Skeletal muscle satellite cell (primary cell): ENCODE measurements at regions not wholly inside any gene's neighbourhood (a gene's known extent, or its start where the extent isn't known, plus 50 kb on each side); places are given as distances from the start of the nearest gene placed in this dataset.

Experiments used
- H3K27me3 ChIP-seq: 2 replicates; pipeline ENCODE4 v1.7.0; 2013; ENCODE audit warnings: low read length; ENCODE audit not compliant: control insufficient read depth, insufficient read depth
- H3K36me3 ChIP-seq: 2 replicates; pipeline ENCODE4 v1.7.0; 2013; ENCODE audit warnings: mild to moderate bottlenecking, control low read depth, low read length; ENCODE audit not compliant: insufficient read depth
- H3K4me1 ChIP-seq: 2 replicates; pipeline ENCODE4 v1.7.0; 2013; ENCODE audit warnings: low read length; ENCODE audit not compliant: control insufficient read depth, insufficient read depth
- H3K4me2 ChIP-seq: 2 replicates; pipeline ENCODE4 v1.7.0; 2013; ENCODE audit warnings: mild to moderate bottlenecking, low read length
- H3K4me3 ChIP-seq: 2 replicates; pipeline ENCODE4 v1.7.0; 2013; ENCODE audit warnings: low read length
- H3K9ac ChIP-seq: 2 replicates; pipeline ENCODE4 v1.7.0; 2013; ENCODE audit warnings: mild to moderate bottlenecking, low read depth, low read length, moderate library complexity
- H3K9me3 ChIP-seq: replicated peaks from 2 replicates; pipeline ENCODE4 v1.7.0; 2013; ENCODE audit warnings: mild to moderate bottlenecking, control low read depth, low read length

DNA sequence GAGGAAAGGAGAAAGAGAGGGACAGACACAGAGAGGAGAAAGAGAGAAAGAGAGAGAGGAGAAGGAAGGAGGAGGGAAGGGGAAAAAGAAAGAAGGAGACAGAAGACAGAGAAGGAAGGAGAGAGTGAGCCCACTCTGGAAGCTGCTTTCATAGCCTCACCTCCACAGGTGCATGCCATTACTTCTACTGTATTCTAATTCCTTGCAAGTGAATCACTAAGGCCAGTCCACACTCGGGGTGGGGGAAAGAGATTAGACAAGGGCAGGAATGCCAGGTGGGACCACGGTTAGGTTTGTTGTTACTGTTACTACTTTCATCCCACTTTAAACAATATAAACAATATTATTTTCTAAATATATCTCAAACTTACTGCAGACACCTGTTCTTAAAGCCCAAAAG is 684.5 kb upstream of the ARGLU1 start:
- Histone ChIP-seq H3K9me3 (no peaks in the 10 kb centered on the region), H3K4me1 (no peaks in the 10 kb centered on the region), H3K36me3 (no peaks in the 10 kb centered on the region), H3K9ac (no peak overlapping the region), H3K4me3 (no peak overlapping the region), H3K4me2 (no peak overlapping the region), H3K27me3 (no peaks in the 10 kb centered on the region)

DNA sequence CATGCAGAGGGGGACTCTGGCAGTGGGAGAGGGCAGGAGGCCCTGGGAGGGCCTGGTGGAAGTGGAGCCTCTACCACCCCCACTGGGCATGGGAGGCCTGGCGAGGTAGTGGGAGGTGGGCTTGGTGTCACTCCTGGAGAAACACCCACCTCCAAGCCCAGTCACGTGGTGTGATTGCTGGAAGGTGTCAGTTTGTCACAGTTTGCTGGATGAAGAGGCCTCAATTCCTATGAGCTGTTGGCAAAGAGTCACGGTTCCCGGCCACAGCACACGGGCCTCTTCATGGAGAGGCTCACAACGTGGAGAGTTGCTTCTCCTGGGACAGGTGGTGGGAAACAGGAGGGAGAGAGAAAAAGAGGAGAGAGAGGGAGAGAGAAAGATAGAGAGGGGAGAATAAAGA is 684.1 kb upstream of the ARGLU1 start:
- no peak overlapping the region for H3K9ac ChIP-seq

DNA sequence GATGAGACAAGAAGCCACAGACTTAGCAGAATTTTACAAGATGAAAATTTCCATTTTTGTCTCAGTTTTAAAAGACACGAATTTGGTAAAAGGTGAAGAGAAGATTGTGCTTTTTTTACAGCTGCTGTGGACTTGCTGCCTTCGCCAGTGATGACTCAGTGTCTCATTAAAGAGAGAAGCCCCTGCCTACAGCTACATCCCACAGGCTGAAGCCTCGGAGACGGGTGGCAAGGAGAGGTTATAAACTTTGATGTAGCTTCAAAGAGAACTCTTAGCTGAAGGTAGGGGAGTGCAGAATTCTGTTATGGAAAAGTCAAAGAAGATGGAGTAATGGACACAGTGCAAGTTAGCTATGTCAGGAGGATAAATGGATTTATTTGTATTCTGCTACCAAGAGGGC is 683.4 kb upstream of the ARGLU1 start:
- H3K4me3 ChIP-seq = no peak overlapping the region
- H3K4me1 ChIP-seq = no peaks in the 10 kb centered on the region
- H3K4me2 ChIP-seq = no peak overlapping the region
- H3K27me3 ChIP-seq = no peaks in the 10 kb centered on the region
- no peaks in the 10 kb centered on the region for H3K36me3 ChIP-seq
- no peaks in the 10 kb centered on the region for H3K9me3 ChIP-seq
- no peak overlapping the region for H3K9ac ChIP-seq

More for the DNA sequence above, 684.1 kb upstream of the ARGLU1 start:
- no peaks in the 10 kb centered on the region for H3K36me3 ChIP-seq
- no peak overlapping the region for H3K4me3 ChIP-seq
- H3K4me1 ChIP-seq = no peaks in the 10 kb centered on the region
- no peaks in the 10 kb centered on the region for H3K9me3 ChIP-seq
- H3K4me2 ChIP-seq = no peak overlapping the region
- no peaks in the 10 kb centered on the region for H3K27me3 ChIP-seq

DNA sequence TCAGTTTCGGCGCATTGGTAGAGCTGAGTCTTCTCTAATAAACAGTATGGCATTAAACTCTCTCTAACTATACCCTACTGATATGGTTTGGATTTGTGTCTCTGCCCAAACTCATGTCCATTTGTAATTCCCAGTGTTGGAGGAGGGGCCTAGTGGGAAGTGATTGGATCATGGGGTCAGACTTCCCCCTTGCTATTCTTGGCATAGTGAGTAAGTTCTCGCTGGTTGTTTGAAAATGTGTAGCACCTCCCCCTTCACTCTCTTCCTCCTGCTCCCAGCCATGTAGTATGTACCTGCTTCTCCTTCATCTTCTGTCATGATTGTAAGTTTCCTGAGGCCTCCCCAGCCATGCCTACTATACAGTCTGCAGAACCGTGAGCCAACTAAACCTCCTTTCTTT is 682.7 kb upstream of the ARGLU1 start:
- Histone ChIP-seq H3K4me1 (no peaks in the 10 kb centered on the region), H3K36me3 (no peaks in the 10 kb centered on the region), H3K9ac (no peak overlapping the region), H3K9me3 (no peaks in the 10 kb centered on the region), H3K4me2 (no peak overlapping the region), H3K27me3 (no peaks in the 10 kb centered on the region), H3K4me3 (no peak overlapping the region)

DNA sequence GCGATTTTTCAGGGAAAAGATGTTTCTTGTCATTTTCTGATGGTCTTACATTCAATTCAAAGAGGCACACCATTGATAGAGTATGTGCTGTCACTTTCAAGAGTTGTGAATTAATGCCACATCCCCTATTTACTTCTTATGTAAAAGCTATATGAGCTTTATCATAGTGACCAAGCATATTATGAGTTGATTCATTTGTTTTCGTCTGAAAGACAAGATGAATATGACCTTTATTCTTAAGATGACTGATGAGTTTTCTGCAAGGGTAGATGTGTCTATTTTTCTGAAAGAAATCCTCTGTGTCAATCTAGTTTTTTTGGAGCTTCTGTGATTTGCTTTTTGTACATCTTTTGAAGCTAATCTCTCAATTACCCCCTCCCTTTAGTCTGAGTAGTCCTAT is 676.3 kb upstream of the ARGLU1 start:
- Histone ChIP-seq H3K27me3 (no peaks in the 10 kb centered on the region), H3K9me3 (peaks cover 3% of the 10 kb centered on the region), H3K9ac (no peak overlapping the region), H3K4me1 (no peaks in the 10 kb centered on the region), H3K4me3 (no peak overlapping the region), H3K36me3 (no peaks in the 10 kb centered on the region), H3K4me2 (no peak overlapping the region)

DNA sequence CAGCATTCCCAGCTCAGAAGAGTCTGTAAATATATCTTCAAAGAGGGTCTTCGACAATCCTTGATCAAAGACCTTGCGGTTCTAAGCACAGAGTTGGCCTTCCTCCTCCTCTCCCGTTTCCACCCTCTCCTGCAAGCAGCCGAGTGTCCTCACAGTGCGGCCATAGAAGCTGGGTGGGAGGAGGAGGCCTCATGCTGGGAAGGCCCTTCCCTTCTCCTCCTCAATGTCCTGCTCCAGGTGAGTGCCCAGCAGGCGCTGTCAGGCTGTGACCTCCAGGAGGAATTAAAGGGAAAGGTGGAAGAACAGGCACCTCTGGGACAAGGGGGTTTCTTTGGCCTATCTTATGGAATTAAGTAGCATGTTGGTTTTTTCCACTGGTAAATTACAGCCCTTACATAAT is 674.2 kb upstream of the ARGLU1 start:
- no peaks in the 10 kb centered on the region for H3K27me3 ChIP-seq
- H3K4me1 ChIP-seq = no peaks in the 10 kb centered on the region
- no peak overlapping the region for H3K4me2 ChIP-seq
- H3K9me3 ChIP-seq = peaks cover 3% of the 10 kb centered on the region
- H3K9ac ChIP-seq = no peak overlapping the region
- no peaks in the 10 kb centered on the region for H3K36me3 ChIP-seq
- no peak overlapping the region for H3K4me3 ChIP-seq

DNA sequence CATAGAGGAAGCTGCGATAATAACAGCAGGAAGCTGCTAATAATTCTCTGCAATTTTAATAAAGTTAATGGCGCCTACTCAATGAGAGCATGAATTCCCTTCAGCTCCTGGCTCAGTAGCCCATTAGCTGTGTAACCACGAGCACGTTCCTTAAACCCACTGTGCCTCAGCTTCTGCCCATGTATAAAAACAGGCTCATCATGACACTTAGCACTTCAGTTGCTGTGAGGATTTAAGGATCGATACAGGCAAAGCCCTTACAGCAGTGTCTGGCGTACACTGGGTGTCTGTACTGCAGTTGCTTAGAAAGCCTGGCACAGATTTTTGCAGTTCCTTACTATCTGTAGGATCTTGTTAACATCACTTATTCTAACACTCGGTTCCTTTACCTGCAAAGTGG is 673.4 kb upstream of the ARGLU1 start:
- no peaks in the 10 kb centered on the region for H3K4me1 ChIP-seq
- no peaks in the 10 kb centered on the region for H3K27me3 ChIP-seq
- H3K36me3 ChIP-seq = no peaks in the 10 kb centered on the region
- no peak overlapping the region for H3K4me3 ChIP-seq
- H3K9ac ChIP-seq = no peak overlapping the region
- no peak overlapping the region for H3K4me2 ChIP-seq
- H3K9me3 ChIP-seq = peaks cover 3% of the 10 kb centered on the region

DNA sequence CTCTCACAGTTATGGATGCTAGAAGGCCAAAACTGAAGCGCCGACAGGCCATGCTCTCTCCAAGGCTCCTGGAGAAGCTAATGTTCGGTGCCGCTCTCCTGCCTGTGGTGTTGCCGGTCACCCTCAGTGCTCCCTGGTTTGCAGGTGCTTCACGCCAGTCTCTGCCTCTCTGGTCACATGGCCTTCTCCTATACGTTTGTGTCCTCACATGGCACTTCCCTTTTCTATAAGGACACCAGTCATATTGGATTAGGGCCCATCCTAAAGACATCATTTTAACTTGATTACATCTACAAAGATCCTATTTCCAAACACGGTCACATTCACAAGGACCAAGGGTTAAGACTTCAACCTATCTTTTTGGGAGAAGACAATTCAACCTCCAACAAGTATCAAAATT is 671.3 kb upstream of the ARGLU1 start:
- Histone ChIP-seq H3K4me3 (no peak overlapping the region), H3K9me3 (peaks cover 3% of the 10 kb centered on the region), H3K36me3 (no peaks in the 10 kb centered on the region), H3K9ac (no peak overlapping the region), H3K4me2 (no peak overlapping the region), H3K27me3 (no peaks in the 10 kb centered on the region), H3K4me1 (no peaks in the 10 kb centered on the region)

DNA sequence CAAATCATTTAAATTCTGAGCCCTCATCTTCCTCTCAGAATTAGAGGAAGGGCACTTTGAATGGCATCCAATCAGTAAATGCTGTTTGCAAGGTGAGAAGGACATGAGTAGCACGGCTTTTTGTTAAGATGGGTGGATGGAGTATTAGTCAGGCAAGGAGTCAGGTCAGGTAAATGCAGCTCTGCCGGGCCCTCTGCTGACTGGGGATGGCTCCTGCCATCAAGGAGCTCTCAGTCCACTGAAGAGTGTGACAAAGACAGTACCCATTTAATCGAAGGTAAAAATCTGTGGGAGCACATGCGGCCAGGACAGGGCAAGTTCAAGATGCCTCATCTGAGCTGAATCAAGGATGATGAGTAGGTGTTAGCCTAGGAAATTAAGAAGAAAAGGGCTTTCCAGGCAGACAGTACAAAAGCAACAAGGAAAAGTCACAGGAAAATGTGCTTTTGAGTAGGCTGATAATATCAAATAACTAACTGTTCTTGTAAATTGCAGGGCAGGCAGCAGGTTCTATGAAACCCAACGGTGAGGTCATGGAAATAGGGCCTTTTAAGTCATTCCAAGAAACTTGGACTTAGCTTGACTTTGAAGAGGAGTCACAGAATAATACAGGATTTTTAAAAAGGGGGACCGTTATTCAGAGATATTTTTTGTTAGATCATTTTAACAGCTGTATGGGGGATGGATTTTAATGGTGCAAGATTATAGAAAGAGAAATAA is 670.5 kb upstream of the ARGLU1 start:
- no peaks in the 10 kb centered on the region for H3K36me3 ChIP-seq
- no peaks in the 10 kb centered on the region for H3K4me1 ChIP-seq
- H3K4me2 ChIP-seq = no peak overlapping the region
- no peak overlapping the region for H3K9ac ChIP-seq
- H3K9me3 ChIP-seq = peaks cover 3% of the 10 kb centered on the region
- H3K4me3 ChIP-seq = no peak overlapping the region
- H3K27me3 ChIP-seq = no peaks in the 10 kb centered on the region

DNA sequence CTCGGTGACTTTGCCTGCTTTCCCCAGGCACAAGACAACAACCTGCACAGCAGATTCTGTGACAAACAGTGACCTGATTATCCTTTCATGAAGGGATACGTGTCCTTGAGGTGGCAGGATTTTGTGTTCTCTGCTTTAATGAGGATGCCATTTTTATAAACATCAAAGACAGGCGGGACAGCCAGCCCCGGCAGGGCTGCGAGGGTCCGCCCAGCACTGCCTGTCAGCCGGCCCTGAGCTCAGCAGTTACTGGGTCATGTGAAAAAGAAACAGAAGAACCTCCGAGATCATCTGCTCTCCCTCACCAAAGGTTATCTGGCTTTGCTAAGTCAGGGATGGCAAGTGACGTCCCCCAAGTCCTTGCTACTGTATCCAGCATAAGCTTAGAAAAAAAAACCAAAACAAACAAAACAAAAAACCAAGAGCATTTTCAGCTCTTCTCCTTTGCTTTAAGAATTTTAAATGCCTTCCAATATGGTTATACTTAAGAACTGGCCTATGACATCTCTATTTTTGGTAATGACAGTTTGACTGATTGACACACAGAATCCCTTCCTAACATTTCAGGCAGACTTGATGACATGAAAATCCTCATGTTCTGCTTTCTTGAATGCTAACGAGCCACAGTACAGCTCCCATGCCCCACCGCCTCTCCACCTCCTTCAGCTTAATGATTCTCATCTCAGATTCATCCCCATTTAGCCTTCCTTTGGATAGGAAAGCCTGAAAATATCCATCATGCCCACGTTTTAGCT is 666.6 kb upstream of the ARGLU1 start:
- Histone ChIP-seq H3K9ac (no peak overlapping the region), H3K4me2 (no peak overlapping the region), H3K4me3 (no peak overlapping the region), H3K9me3 (no peaks in the 10 kb centered on the region), H3K4me1 (no peaks in the 10 kb centered on the region), H3K27me3 (no peaks in the 10 kb centered on the region), H3K36me3 (no peaks in the 10 kb centered on the region)

DNA sequence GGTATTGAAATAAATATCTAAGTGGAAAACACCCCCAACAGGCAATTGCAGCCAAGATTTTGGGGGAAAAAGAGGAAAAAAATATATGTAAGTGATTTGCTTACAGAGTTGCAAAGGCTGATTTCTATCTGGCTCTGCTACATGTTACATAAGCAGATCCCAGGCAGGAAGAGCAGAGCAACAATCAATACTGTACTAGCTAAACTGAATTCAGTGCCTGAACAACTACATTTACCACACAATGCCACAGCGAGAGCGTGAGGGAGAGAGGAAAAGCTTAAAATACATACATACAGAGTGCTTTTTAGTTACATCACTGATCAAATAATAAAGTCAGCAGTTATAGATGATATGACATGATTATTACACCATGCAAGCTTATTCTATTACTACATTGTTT is 665.6 kb upstream of the ARGLU1 start:
- Histone ChIP-seq H3K36me3 (no peaks in the 10 kb centered on the region), H3K4me3 (no peak overlapping the region), H3K4me1 (no peaks in the 10 kb centered on the region), H3K9me3 (no peaks in the 10 kb centered on the region), H3K9ac (no peak overlapping the region), H3K27me3 (no peaks in the 10 kb centered on the region), H3K4me2 (no peak overlapping the region)

DNA sequence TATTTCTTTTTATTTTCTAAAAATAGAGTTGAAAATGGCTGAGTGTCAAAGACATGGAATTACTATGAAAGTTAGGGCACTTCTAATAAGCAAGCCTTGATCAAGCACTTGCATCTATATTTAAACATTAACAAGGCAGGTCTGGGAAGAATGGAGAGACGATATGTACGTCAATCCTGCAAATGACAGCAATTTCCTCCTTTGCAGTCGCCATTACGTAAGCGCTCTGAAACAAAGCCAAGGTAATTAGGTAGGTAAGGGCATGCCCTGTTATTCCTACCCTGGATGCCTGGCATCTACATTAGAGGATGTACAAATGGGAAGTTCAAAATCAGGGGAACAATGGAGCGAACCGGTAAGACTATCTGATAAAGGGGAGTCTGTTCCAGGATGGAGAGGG is 664.0 kb upstream of the ARGLU1 start:
- H3K4me1 ChIP-seq = no peaks in the 10 kb centered on the region
- no peaks in the 10 kb centered on the region for H3K27me3 ChIP-seq
- no peak overlapping the region for H3K4me3 ChIP-seq
- H3K9ac ChIP-seq = no peak overlapping the region
- no peak overlapping the region for H3K4me2 ChIP-seq
- H3K36me3 ChIP-seq = no peaks in the 10 kb centered on the region
- no peaks in the 10 kb centered on the region for H3K9me3 ChIP-seq
